ENCODE measurements at regions not wholly inside any gene's neighbourhood (a gene's known extent, or its start where the extent isn't known, plus 50 kb on each side); places are given as distances from the start of the nearest gene placed in this dataset.

GRCh38 chr5:159439002-159439401 lies 108.7 kb upstream of the IL12B start:
- no peak overlapping the region for H3K4me3 ChIP-seq (ENCODE audit: low read depth, low read length)
- DNase-seq (ENCODE audit: low read depth), result no peak
- TF ChIP-seq, protein P1, sequence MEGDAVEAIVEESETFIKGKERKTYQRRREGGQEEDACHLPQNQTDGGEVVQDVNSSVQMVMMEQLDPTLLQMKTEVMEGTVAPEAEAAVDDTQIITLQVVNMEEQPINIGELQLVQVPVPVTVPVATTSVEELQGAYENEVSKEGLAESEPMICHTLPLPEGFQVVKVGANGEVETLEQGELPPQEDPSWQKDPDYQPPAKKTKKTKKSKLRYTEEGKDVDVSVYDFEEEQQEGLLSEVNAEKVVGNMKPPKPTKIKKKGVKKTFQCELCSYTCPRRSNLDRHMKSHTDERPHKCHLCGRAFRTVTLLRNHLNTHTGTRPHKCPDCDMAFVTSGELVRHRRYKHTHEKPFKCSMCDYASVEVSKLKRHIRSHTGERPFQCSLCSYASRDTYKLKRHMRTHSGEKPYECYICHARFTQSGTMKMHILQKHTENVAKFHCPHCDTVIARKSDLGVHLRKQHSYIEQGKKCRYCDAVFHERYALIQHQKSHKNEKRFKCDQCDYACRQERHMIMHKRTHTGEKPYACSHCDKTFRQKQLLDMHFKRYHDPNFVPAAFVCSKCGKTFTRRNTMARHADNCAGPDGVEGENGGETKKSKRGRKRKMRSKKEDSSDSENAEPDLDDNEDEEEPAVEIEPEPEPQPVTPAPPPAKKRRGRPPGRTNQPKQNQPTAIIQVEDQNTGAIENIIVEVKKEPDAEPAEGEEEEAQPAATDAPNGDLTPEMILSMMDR (IDR thresholded peaks at IDR 0.05; ENCODE audit: low read depth, low read length), result no peak
- TF ChIP-seq, protein P2, sequence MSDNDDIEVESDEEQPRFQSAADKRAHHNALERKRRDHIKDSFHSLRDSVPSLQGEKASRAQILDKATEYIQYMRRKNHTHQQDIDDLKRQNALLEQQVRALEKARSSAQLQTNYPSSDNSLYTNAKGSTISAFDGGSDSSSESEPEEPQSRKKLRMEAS (IDR thresholded peaks at IDR 0.05; ENCODE audit: low read depth, low read length), result no peak
- TF ChIP-seq MYC (IDR thresholded peaks at IDR 0.05; ENCODE audit: low read depth, low read length) (no peak), POLR2A (IDR thresholded peaks at IDR 0.05; ENCODE audit: extremely low read depth, insufficient read length) (no peak)

DNA sequence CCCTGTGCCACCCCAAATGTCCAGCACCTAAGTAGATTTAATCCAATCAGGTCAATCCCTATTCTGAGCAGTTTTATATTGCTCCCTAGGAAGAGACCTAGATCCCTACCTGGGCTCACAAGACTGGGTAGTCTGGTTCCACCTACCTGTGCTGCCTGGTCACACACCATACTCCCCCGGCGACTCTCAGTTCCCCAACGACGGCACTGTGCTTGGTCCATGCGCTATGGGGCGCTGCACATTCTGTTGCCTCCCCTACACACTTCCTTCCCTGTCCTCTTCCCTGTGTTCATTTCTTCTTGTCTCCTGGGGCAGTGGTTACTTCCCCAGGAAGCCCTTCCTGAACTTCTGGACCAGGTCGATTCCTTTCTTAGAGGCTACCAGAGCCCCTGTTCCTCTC lies 109.9 kb upstream of the IL12B start:
- no peak overlapping the region for H3K4me3 ChIP-seq (ENCODE audit: low read depth, low read length)
- DNase-seq (ENCODE audit: low read depth), result no peak
- TF ChIP-seq, protein P2 (IDR thresholded peaks at IDR 0.05; ENCODE audit: low read depth, low read length), result no peak
- no peak for TF ChIP-seq POLR2A (IDR thresholded peaks at IDR 0.05; ENCODE audit: extremely low read depth, insufficient read length)
- no peak for TF ChIP-seq MYC (IDR thresholded peaks at IDR 0.05; ENCODE audit: low read depth, low read length)
- TF ChIP-seq, protein P1 (IDR thresholded peaks at IDR 0.05; ENCODE audit: low read depth, low read length), result no peak

GRCh38 chr5:159440968-159441367 lies 110.7 kb upstream of the IL12B start:
- H3K4me3 ChIP-seq (ENCODE audit: low read depth, low read length), result no peak overlapping the region
- TF ChIP-seq MYC (IDR thresholded peaks at IDR 0.05; ENCODE audit: low read depth, low read length) (no peak), POLR2A (IDR thresholded peaks at IDR 0.05; ENCODE audit: extremely low read depth, insufficient read length) (no peak)
- DNase-seq (ENCODE audit: low read depth), result no peak

GRCh38 chr5:159441441-159441840 lies 111.2 kb upstream of the IL12B start:
- H3K4me3 ChIP-seq (ENCODE audit: low read depth, low read length), result no peak overlapping the region
- no peak for TF ChIP-seq POLR2A (IDR thresholded peaks at IDR 0.05; ENCODE audit: extremely low read depth, insufficient read length)
- TF ChIP-seq, protein P1 (IDR thresholded peaks at IDR 0.05; ENCODE audit: low read depth, low read length), result peak; percentile 22
- peak; percentile 57 for DNase-seq (ENCODE audit: low read depth)

GRCh38 chr5:159442206-159442850 lies 112.0 kb upstream of the IL12B start:
- TF ChIP-seq MYC (IDR thresholded peaks at IDR 0.05; ENCODE audit: low read depth, low read length) (no peak), POLR2A (IDR thresholded peaks at IDR 0.05; ENCODE audit: extremely low read depth, insufficient read length) (no peak)
- TF ChIP-seq, protein P1 (IDR thresholded peaks at IDR 0.05; ENCODE audit: low read depth, low read length), result no peak
- TF ChIP-seq, protein P2 (IDR thresholded peaks at IDR 0.05; ENCODE audit: low read depth, low read length), result no peak
- no peak overlapping the region for H3K4me3 ChIP-seq (ENCODE audit: low read depth, low read length)
- peak; percentile 22 for DNase-seq (ENCODE audit: low read depth)

- H3K4me3 ChIP-seq (ENCODE audit: low read depth, low read length), result no peak overlapping the region
- peak; percentile 66 for DNase-seq (ENCODE audit: low read depth)
- no peak for TF ChIP-seq POLR2A (IDR thresholded peaks at IDR 0.05; ENCODE audit: extremely low read depth, insufficient read length)
- TF ChIP-seq, protein P2 (IDR thresholded peaks at IDR 0.05; ENCODE audit: low read depth, low read length), result no peak
- TF ChIP-seq, protein P1 (IDR thresholded peaks at IDR 0.05; ENCODE audit: low read depth, low read length), result no peak
- no peak for TF ChIP-seq MYC (IDR thresholded peaks at IDR 0.05; ENCODE audit: low read depth, low read length)
These were observed 114.3 kb upstream of the IL12B start for GRCh38 chr5:159444441-159445082.
